Astrocyte of the hippocampus (primary cell): ENCODE measurements at regions not wholly inside any gene's neighbourhood (a gene's known extent, or its start where the extent isn't known, plus 50 kb on each side); places are given as distances from the start of the nearest gene placed in this dataset.

ENCODE experiments used
- DNase-seq: peaks from one replicate; pipeline ENCODE4 v3.0.0; 2011; ENCODE audit warnings: low read depth, low spot score

DNA sequence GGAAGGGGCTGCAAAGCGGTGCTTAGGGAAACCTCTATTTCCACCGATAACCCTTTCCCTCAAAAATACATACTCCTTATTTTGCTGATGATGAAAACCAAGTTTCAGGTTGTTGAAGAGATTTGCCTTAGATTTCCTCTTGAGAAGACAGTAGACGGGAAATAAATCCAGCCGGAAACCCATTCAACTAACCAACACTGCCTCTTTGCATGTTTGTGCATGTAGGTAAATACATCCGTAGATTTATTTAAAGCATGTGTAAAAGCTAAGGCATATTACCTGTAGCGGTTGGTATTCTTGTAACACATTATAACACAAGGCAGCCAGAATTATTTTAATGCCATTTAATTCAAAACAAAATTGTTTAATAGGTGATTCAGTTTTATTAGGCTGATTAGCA is 136.3 kb upstream of the SLC22A23 start:
- no peak for DNase-seq

DNA sequence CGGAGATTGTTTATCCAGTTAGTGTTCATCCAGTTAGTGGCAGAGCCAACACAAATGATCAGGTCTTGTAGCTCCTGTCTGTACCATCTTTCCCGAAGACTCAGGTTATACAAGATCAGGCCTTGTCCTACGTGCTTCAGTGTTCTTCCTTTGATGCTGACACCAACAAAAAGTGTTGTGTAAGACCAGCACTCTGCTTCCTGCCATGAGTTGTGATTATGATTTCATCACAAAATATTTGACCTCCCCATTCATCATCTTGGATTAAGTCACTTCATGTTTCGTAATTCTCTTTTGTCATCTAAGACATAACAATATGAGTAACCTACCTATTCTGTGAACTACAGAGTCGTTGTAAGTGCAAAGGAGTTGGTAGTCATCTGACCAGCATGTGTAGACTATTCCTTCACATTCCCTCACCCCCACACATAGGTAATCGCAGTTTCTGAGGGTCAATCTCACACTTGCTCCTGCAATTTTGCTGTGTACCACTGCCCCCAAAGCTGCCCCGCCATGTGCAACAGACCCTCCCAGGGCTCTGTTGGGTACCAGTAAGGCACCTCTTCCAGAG is 135.6 kb upstream of the SLC22A23 start:
- DNase-seq, result peak; percentile 45

- no peak for DNase-seq
Observed at GRCh38 chr6:3591970-3592369, 135.1 kb upstream of the SLC22A23 start.

- no peak for DNase-seq
Observed at GRCh38 chr6:3587660-3588059, 130.8 kb upstream of the SLC22A23 start.

GRCh38 chr6:3585320-3585935 is 128.6 kb upstream of the SLC22A23 start:
- no peak for DNase-seq

GRCh38 chr6:3584606-3585005 is 127.8 kb upstream of the SLC22A23 start:
- DNase-seq, result no peak

- no peak for DNase-seq
Observed at GRCh38 chr6:3581469-3581868, 124.6 kb upstream of the SLC22A23 start.

- no peak for DNase-seq
Observed at GRCh38 chr6:3579652-3580175, 122.9 kb upstream of the SLC22A23 start.

- DNase-seq, result no peak
Observed at GRCh38 chr6:3578981-3579380, 122.1 kb upstream of the SLC22A23 start.

DNA sequence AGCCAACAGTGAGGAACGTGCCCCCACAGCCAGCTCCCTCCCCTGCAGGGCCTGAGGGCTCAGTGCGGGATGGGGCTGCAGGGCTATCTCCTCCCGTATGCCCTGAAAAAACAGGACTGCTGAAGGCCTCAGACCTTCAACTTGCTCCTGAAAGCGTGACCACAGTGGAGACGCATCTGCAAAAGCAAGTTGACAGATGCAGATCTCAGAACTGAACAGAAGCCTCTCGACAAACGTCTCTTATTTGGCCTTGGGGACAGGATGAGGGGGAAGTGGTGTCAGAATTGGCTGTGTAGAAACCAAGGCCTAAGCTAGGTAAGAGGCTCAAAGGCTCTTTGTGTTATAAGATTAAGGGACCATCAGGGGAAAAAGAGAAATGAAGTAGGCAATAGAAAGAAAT is 120.7 kb upstream of the SLC22A23 start:
- DNase-seq, result no peak

- DNase-seq, result no peak
Observed at GRCh38 chr6:3575701-3576100, 118.9 kb upstream of the SLC22A23 start.

DNA sequence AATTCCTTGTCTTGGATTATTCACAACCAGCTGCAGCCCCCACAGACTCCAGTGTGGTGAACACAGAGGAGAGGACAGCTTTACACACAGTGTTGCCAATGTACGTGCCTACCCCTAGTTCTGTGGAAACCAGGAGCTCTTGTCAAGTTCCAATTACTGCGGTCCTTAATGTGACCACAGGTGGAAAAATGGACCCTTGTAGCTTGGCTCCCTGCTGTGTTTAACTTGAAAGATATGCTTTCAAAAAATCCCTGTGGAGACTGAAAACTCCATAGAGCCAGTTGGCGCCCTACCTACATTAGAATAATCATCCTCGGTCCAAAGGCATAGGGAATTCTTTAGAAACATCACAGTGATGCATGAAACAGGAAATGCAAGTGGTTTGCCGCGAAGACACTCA is 118.3 kb upstream of the SLC22A23 start:
- peak; percentile 74 for DNase-seq

- DNase-seq, result no peak
Observed at GRCh38 chr6:3573670-3574069, 116.8 kb upstream of the SLC22A23 start.

- DNase-seq, result no peak
Observed at GRCh38 chr6:3571836-3572235, 115.0 kb upstream of the SLC22A23 start.

- no peak for DNase-seq
Observed at GRCh38 chr6:3571250-3571681, 114.4 kb upstream of the SLC22A23 start.

GRCh38 chr6:3569816-3570215 is 113.0 kb upstream of the SLC22A23 start:
- no peak for DNase-seq

DNA sequence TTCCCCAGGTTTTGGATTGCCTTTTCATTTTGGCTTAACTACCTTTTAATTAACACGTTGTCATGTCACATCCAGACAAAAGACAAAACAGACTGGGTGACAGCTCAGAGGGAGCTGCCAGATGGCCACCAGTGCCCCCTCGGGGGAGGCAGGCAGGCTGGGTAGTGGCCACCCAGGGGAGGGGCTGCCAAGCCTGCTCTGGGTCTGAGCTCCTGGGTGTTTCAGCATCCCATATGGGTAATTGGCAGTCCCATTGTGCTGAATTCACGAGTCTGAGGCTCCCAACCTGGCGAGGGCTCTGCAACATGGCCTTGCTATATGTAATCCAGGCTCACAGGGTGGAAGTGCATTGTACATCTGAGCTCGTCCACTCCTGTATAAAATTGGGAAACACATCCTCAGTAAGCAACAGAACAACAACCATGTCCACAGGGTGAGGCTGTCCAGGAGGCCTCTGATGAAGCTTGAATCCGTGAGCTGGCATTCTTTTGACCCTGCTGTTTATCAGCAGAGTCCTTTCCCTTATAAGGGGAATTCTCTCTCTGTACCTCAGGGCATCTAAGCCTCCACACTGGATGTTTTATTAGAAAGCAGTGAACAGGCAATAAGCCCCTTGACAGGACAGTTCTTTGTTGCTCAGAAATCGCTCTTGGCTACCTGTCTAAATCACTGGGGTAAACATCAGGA is 111.7 kb upstream of the SLC22A23 start:
- DNase-seq, result peak; percentile 52

- peak; percentile 29 for DNase-seq
Observed at GRCh38 chr6:3566812-3567211, 110.0 kb upstream of the SLC22A23 start.

GRCh38 chr6:3565291-3565690 is 108.4 kb upstream of the SLC22A23 start:
- no peak for DNase-seq

DNA sequence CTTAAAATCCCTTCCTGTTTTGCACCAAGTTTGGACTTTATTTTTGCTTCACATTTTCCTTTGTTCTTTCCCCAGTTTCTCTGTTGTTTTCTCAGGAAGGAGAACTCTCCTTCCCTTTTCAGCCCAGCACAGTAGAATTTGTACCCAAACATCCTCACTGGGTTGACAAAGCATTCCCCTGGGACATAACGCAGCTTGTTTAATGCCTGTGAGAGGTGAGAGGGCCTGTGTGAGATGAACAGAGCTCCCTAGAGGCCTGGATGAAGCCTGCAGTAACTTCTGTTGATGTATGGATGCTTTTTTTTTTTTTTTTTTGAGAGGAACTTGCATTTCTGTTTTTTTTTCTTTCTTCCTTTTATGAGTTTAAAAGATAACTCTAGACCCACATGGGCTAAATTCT is 104.9 kb upstream of the SLC22A23 start:
- no peak for DNase-seq

DNA sequence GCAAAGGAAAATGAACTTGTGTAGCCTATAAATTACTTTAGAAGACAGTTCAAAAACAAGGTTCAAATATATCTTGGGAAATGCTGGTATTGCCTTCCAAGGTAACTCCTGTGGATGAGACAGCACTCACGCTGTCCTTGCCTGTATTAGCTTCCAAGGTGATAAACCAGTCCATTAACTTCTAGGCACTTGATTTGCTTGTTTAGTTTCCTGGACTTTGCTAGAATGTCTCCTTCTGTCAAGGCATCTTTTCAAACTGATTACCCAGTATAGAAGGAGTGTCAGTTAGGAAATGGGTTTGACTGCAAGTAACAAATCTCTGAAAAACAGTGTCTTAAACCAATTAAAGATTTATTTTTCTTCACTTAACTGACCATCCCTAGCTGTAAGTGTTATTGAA is 103.4 kb upstream of the SLC22A23 start:
- DNase-seq, result no peak

DNA sequence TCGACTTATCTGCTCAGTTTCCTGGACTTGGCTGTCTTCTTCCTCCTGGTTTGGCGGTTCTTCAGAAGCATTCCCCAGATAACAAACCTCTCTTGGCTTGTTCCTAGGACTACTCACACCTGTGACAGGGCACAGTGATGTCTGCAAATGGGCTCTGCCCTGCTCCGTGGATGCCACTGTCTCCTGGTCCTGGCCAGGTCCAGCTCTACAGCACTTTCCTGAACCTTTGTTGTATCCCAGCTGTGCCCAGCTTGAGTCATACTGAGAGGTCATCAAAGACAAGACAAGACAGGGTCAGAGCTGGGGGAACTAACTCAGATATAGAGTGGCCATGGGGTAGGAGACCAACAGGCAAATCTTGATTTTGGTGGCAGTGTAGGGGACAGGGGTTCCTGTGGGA is 102.7 kb upstream of the SLC22A23 start:
- DNase-seq, result no peak

DNA sequence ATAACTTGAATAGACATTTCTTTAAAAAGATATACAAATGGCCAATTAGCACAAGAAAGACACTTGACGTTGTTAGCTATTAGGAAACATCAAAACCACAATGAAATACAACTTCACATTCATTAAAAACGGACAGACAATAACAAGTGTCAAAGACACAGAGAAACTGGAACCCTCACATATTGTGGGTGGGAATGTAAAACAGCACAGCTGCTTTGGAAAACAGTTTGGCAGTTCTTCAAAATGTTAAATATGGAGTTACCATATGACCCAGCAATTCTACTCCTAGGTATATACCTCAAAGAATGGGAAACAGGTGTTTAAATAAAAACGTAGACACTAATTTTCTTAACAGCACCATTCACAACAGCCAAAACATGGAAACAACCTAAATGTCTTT is 100.5 kb upstream of the SLC22A23 start:
- no peak for DNase-seq
